ENCODE measurements at regions not wholly inside any gene's neighbourhood (a gene's known extent, or its start where the extent isn't known, plus 50 kb on each side); places are given as distances from the start of the nearest gene placed in this dataset.

- TF ChIP-seq POLR2A (IDR thresholded peaks at IDR 0.05; ENCODE audit: borderline replicate concordance, extremely low read depth, insufficient read depth, insufficient read length) (no peak), RAD21 (IDR thresholded peaks at IDR 0.05; ENCODE audit: low read depth) (no peak), JUND (IDR thresholded peaks at IDR 0.05) (no peak), SRF (IDR thresholded peaks at IDR 0.05; ENCODE audit: low read depth) (no peak)
- TF ChIP-seq, protein P1, sequence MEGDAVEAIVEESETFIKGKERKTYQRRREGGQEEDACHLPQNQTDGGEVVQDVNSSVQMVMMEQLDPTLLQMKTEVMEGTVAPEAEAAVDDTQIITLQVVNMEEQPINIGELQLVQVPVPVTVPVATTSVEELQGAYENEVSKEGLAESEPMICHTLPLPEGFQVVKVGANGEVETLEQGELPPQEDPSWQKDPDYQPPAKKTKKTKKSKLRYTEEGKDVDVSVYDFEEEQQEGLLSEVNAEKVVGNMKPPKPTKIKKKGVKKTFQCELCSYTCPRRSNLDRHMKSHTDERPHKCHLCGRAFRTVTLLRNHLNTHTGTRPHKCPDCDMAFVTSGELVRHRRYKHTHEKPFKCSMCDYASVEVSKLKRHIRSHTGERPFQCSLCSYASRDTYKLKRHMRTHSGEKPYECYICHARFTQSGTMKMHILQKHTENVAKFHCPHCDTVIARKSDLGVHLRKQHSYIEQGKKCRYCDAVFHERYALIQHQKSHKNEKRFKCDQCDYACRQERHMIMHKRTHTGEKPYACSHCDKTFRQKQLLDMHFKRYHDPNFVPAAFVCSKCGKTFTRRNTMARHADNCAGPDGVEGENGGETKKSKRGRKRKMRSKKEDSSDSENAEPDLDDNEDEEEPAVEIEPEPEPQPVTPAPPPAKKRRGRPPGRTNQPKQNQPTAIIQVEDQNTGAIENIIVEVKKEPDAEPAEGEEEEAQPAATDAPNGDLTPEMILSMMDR (IDR thresholded peaks at IDR 0.05 in 2 of 3, conservative IDR thresholded peaks at IDR 0.05 in 1 of 3; ENCODE audit: borderline replicate concordance in 1 of 3, insufficient read depth in 1 of 3, low read depth in 2 of 3, low read length in 2 of 3): no peak
- TF ChIP-seq, protein P2, sequence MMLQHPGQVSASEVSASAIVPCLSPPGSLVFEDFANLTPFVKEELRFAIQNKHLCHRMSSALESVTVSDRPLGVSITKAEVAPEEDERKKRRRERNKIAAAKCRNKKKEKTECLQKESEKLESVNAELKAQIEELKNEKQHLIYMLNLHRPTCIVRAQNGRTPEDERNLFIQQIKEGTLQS (IDR thresholded peaks at IDR 0.05): no peak
- TF ChIP-seq, protein P3, sequence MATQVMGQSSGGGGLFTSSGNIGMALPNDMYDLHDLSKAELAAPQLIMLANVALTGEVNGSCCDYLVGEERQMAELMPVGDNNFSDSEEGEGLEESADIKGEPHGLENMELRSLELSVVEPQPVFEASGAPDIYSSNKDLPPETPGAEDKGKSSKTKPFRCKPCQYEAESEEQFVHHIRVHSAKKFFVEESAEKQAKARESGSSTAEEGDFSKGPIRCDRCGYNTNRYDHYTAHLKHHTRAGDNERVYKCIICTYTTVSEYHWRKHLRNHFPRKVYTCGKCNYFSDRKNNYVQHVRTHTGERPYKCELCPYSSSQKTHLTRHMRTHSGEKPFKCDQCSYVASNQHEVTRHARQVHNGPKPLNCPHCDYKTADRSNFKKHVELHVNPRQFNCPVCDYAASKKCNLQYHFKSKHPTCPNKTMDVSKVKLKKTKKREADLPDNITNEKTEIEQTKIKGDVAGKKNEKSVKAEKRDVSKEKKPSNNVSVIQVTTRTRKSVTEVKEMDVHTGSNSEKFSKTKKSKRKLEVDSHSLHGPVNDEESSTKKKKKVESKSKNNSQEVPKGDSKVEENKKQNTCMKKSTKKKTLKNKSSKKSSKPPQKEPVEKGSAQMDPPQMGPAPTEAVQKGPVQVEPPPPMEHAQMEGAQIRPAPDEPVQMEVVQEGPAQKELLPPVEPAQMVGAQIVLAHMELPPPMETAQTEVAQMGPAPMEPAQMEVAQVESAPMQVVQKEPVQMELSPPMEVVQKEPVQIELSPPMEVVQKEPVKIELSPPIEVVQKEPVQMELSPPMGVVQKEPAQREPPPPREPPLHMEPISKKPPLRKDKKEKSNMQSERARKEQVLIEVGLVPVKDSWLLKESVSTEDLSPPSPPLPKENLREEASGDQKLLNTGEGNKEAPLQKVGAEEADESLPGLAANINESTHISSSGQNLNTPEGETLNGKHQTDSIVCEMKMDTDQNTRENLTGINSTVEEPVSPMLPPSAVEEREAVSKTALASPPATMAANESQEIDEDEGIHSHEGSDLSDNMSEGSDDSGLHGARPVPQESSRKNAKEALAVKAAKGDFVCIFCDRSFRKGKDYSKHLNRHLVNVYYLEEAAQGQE (IDR thresholded peaks at IDR 0.05; ENCODE audit: low read depth): no peak
These were observed 129.1 kb upstream of the LPAR1 start for GRCh38 chr9:111167341-111167740.

Measured in HCT116 (cell line).